ENCODE measurements at regions not wholly inside any gene's neighbourhood (a gene's known extent, or its start where the extent isn't known, plus 50 kb on each side); places are given as distances from the start of the nearest gene placed in this dataset.

DNA sequence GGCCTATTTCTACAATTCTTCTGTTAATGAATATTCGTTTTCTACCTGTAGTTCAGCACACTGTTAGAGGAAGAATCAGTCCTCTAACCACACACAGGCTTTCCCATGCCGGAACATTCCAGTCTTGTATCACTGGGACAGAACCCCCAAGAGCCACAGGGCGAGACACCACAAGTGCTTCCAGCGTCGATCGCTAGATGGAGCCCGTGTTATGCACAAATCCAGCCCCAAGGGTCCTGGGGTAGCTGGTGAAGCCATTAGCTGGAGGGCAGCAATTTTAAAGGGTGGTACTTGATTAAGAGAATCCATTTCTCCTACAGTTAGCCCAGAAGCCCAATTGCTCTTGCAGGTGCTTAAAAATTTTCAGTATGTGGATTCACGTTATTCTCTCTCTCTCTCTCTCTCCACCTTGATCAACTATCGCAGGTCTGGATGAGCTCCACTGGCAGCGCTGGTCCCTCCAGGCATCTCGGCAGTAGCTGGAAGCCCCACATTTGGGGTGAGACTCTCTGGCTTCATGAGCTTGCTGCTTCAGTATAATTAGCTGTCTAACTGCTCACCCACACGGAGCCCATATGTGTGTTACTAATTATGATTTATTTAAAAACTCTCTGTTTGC, 148.2 kb upstream of the SNX19 start:
- H3K36me3 ChIP-seq, result no peaks in the 10 kb centered on the region
- WGBS, 2 donors (ENCODE audit: low coverage in 1 of 2), result 10 to 19% methylated on average over 8 to 12 of the region's 12 CpGs
- no peaks in the 10 kb centered on the region for H3K9me3 ChIP-seq
- H3K4me3 ChIP-seq, result no peak overlapping the region
- ATAC-seq, result peak; percentile 43
- TF ChIP-seq POLR2AphosphoS5 (IDR thresholded peaks at IDR 0.05), result no peak
- peak; percentile 33 to 87 (median 54) for TF ChIP-seq CTCF (IDR thresholded peaks at IDR 0.05)
- no peak overlapping the region for H3K27ac ChIP-seq
- H3K27me3 ChIP-seq, result peaks cover 45% of the 10 kb centered on the region
- no peaks in the 10 kb centered on the region for H3K4me1 ChIP-seq

GRCh38 chr11:131065435-131066413, 149.4 kb upstream of the SNX19 start:
- ATAC-seq, result no peak
- no peak for TF ChIP-seq CTCF (IDR thresholded peaks at IDR 0.05)
- TF ChIP-seq POLR2A (IDR thresholded peaks at IDR 0.05), result no peak
- TF ChIP-seq POLR2AphosphoS5 (IDR thresholded peaks at IDR 0.05), result no peak
- no peak for TF ChIP-seq EP300 (IDR thresholded peaks at IDR 0.05)
- Histone ChIP-seq H3K36me3 (no peaks in the 10 kb centered on the region), H3K4me3 (no peak overlapping the region), H3K4me1 (no peaks in the 10 kb centered on the region), H3K27ac (no peak overlapping the region), H3K9me3 (no peaks in the 10 kb centered on the region), H3K27me3 (peaks cover 45% of the 10 kb centered on the region)
- WGBS, 2 donors (ENCODE audit: low coverage in 1 of 2), result 71 to 77% methylated on average over 10 to 13 of the region's 13 CpGs

GRCh38 chr11:131066551-131066950, 150.3 kb upstream of the SNX19 start:
- H3K9me3 ChIP-seq, result no peaks in the 10 kb centered on the region
- ATAC-seq, result no peak
- peaks cover 45% of the 10 kb centered on the region for H3K27me3 ChIP-seq
- TF ChIP-seq POLR2A (IDR thresholded peaks at IDR 0.05) (no peak), EP300 (IDR thresholded peaks at IDR 0.05) (no peak), CTCF (IDR thresholded peaks at IDR 0.05) (no peak), POLR2AphosphoS5 (IDR thresholded peaks at IDR 0.05) (no peak)
- WGBS, 2 donors (ENCODE audit: low coverage in 1 of 2), result 40 to 54% methylated on average over 3 to 4 of the region's 7 CpGs
- no peaks in the 10 kb centered on the region for H3K4me1 ChIP-seq
- no peak overlapping the region for H3K4me3 ChIP-seq
- H3K36me3 ChIP-seq, result no peaks in the 10 kb centered on the region
- H3K27ac ChIP-seq, result no peak overlapping the region

DNA sequence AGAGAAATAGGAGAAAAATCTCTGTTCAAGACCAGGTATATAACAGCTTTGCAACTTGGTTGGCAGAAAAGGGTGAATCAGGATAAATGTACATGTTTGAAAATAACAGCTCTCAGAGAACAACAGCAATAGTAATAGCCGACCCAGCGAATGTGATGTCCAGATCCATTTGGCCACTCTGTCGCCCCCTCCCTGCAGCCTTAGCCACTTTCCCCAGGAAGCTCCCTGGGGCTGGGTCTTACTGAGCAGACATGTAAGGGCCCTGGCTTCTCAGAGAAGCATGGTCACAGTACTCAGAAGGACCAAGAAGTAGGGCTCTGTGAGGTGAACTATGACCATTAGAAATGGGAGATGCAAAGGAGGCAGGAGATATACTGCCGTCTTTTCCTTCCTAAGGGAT, 154.1 kb upstream of the SNX19 start:
- Histone ChIP-seq H3K27me3 (peaks cover 12% of the 10 kb centered on the region), H3K4me1 (no peaks in the 10 kb centered on the region), H3K27ac (no peak overlapping the region), H3K36me3 (no peaks in the 10 kb centered on the region), H3K9me3 (no peaks in the 10 kb centered on the region), H3K4me3 (no peak overlapping the region)
- no peak for ATAC-seq
- WGBS, 2 donors (ENCODE audit: low coverage in 1 of 2), result 54 to 93% methylated on average over 1 to 4 of the region's 4 CpGs
- TF ChIP-seq POLR2AphosphoS5 (IDR thresholded peaks at IDR 0.05) (no peak), CTCF (IDR thresholded peaks at IDR 0.05) (no peak), EP300 (IDR thresholded peaks at IDR 0.05) (no peak), POLR2A (IDR thresholded peaks at IDR 0.05) (no peak)
